Ovary (tissue), 7 donors: ENCODE measurements at regions not wholly inside any gene's neighbourhood (a gene's known extent, or its start where the extent isn't known, plus 50 kb on each side); places are given as distances from the start of the nearest gene placed in this dataset.

Source experiments
- DNase-seq, 5 donors: peaks; one replicate each; pipeline ENCODE4 v3.0.0-alpha.2; 2019 to 2020
- H3K27ac ChIP-seq, 2 donors: fragments of 200-600 bp; one replicate each; pipeline versions ENCODE4 v1.5.1 to v1.8.0; 2019 to 2022
- H3K27me3 ChIP-seq: fragments of 200-600 bp; one replicate; pipeline ENCODE4 v1.8.0; 2022
- H3K36me3 ChIP-seq: fragments of 200-600 bp; sonication (generic); one replicate; pipeline ENCODE4 v1.5.1; 2019
- H3K4me1 ChIP-seq: one replicate; pipeline ENCODE4 v1.8.1; 2013; ENCODE audit warnings: mild to moderate bottlenecking, moderate library complexity; ENCODE audit not compliant: insufficient read depth
- H3K4me3 ChIP-seq: fragments of 200-600 bp; sonication (generic); one replicate; pipeline ENCODE4 v1.5.1; 2017
- H3K9me3 ChIP-seq, 2 donors: fragments of 200-600 bp in 1 of 2; sonication (generic) in 1 of 2; one replicate each; pipeline versions ENCODE4 v1.5.1 to v1.8.1; 2013 to 2019; ENCODE audit warnings: mild to moderate bottlenecking in 1 of 2, moderate library complexity in 1 of 2
- EP300 ChIP-seq: sonication (generic); formaldehyde crosslinking; IDR thresholded peaks from one replicate; pipeline ENCODE4 v1.6.1; 2017; ENCODE audit warnings: antibody characterized with exemption
- POLR2A ChIP-seq: fragments of 450-650 bp; IDR thresholded peaks from one replicate; pipeline ENCODE4 v1.6.1; 2017; ENCODE audit warnings: antibody characterized with exemption, mild to moderate bottlenecking, moderate library complexity
- WGBS, 3 donors: extraction: QIAGEN DNeasy Blood & Tissue Kit in 1 of 3; methylation state at CpG; one replicate each; pipeline versions ENCODE4 v1.1.5 to v1.1.7; 2013 to 2017; 5-methylcytosine and 5-hydroxymethylcytosine counted together
- intact Hi-C, 4 donors: fragments of 100-400 bp; cut with DNase I; formaldehyde crosslinking; loops; one replicate each; pipeline versions ENCODE4 v1.11.0 to v1.15.1; 2022 to 2023
- TF ChIP-seq, protein P1 (sequence below), 3 donors: fragments of 450-650 bp in 2 of 3; fragments of 200-600 bp in 1 of 3; IDR thresholded peaks; one replicate each; pipeline versions ENCODE4 v1.5.1 to v1.8.0; 2016 to 2022; ENCODE audit warnings: antibody characterized with exemption in 3 of 3, mild to moderate bottlenecking in 1 of 3
- donor health status: DM: no; HTN: no; CAD: no; lungs with moderate emphysema.
- donor health status: DM: no; HTN: no; CAD: no.
- donor health status: Bipolar disorder and iron deficiency.
- donor health status: DM: no; HTN: no; CAD: no.
- donor health status: DM: yes; HTN: yes; CAD: no.

DNA sequence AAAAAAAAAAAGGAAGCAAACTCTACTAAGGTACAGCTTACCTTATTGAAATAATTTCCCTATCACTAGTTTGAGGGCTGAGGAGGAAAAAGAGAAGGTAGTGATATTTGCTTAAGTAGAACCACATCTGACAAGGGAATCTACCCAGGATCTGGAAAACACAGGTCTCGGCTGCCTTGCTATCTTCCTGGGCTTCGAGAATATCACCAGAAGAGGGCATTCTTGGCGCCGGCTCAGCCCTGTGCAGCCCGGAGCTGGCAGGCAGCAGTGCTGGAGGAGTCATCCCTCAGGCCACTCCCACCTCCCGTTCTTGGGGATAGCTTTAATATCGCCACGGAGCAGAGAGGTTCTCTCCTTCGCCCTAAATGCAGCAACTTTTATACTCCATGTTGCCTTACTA, 1181.2 kb downstream of the VRK1 start:
- peaks cover 3% of the 10 kb centered on the region for H3K4me1 ChIP-seq
- DNase-seq = peak; percentile 69 to 86 (median 75)
- no peaks in the 10 kb centered on the region for H3K27me3 ChIP-seq
- H3K9me3 ChIP-seq = no peaks in the 10 kb centered on the region
- intact Hi-C loops = no loop called here
- H3K36me3 ChIP-seq = no peaks in the 10 kb centered on the region
- peak overlapping the region; percentile 48 for H3K4me3 ChIP-seq
- H3K27ac ChIP-seq = no peak overlapping the region
- no peak for TF ChIP-seq EP300
- WGBS, 3 donors = 0 to 2% (median 1%) methylated on average over 9 of the region's 9 CpGs

DNA sequence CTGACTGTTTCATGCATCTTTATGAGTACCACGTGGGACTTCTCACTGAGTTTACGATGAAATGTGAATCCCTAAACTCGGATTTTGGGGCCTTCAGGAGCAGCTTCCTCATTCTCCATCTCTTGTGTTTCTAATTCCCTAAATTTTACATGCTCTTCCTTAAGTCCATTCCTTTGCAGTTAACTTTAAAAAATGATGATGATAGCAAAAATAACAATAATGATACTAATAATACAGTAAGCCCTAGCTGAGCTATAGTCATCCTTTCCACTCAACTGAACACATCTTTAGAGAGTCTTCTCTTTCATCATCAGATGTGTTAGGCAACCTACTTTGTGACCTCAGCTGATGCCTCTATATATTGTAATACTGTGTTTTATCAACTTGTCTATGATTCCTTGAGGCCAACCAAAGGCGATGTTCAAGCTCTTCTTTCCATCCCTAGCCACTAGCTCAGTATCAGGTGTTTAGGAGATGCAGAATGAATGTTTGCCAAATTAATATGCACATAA, 1196.4 kb downstream of the VRK1 start:
- no peak for DNase-seq
- H3K36me3 ChIP-seq = no peaks in the 10 kb centered on the region
- intact Hi-C loops = no loop called here
- 72 to 76% (median 73%) methylated on average over 4 of the region's 4 CpGs for WGBS, 3 donors
- no peak overlapping the region for H3K27ac ChIP-seq
- H3K4me3 ChIP-seq = no peak overlapping the region
- TF ChIP-seq EP300 = no peak
- TF ChIP-seq, protein P1, sequence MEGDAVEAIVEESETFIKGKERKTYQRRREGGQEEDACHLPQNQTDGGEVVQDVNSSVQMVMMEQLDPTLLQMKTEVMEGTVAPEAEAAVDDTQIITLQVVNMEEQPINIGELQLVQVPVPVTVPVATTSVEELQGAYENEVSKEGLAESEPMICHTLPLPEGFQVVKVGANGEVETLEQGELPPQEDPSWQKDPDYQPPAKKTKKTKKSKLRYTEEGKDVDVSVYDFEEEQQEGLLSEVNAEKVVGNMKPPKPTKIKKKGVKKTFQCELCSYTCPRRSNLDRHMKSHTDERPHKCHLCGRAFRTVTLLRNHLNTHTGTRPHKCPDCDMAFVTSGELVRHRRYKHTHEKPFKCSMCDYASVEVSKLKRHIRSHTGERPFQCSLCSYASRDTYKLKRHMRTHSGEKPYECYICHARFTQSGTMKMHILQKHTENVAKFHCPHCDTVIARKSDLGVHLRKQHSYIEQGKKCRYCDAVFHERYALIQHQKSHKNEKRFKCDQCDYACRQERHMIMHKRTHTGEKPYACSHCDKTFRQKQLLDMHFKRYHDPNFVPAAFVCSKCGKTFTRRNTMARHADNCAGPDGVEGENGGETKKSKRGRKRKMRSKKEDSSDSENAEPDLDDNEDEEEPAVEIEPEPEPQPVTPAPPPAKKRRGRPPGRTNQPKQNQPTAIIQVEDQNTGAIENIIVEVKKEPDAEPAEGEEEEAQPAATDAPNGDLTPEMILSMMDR (IDR thresholded peaks at IDR 0.05) = no peak
- no peak for TF ChIP-seq POLR2A
- H3K9me3 ChIP-seq = no peaks in the 10 kb centered on the region
- no peaks in the 10 kb centered on the region for H3K27me3 ChIP-seq
- H3K4me1 ChIP-seq = no peaks in the 10 kb centered on the region

DNA sequence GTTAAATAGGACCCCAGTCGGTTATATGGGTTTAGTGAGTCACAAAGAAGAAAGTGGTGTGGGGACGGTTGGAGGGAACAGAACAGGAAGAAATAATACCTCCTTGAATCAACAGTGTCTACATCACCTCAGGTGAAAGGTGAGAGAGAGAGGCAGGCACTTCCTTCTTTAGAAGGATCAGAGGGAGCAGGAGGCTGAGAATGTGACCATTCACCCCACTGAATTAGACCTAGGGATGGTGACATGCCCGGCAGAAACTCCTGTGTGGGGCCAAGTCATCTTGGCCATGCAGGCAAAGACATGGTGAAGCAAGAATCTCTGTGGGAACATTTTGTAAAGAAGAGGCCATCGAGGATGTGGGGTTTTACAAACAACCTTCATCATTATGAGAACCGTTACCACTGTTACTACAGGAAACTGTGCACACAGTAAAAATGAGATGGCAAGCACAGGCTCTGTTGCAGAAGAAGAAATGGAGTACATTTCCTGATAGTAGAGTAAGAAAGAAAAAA, 1196.9 kb downstream of the VRK1 start:
- intact Hi-C loops = no loop called here

DNA sequence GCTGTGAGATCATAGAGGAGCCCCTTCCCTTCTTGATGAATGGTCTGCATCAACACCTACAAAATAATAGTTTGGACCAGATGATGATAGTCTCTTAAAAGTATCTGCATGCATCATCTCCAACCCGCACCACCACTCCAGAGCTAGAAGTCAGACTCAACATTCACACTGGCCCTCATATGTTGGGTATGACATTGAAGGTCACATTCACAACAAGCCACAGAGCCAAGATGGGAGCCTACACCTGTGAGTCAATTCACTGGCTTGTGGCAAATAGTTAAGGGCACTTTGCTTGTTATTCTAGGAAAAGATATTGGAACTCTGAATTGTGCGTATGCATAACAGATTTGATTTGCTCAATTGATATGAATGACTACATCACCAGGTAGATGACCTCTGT, 1197.9 kb downstream of the VRK1 start:
- no peaks in the 10 kb centered on the region for H3K9me3 ChIP-seq
- DNase-seq = no peak
- TF ChIP-seq POLR2A (no peak), EP300 (no peak)
- intact Hi-C loops = no loop called here
- no peaks in the 10 kb centered on the region for H3K36me3 ChIP-seq
- H3K27me3 ChIP-seq = no peaks in the 10 kb centered on the region
- H3K4me3 ChIP-seq = no peak overlapping the region
- H3K4me1 ChIP-seq = no peaks in the 10 kb centered on the region
- WGBS, 3 donors = 87 to 92% (median 89%) methylated on average over 2 of the region's 2 CpGs
- no peak overlapping the region for H3K27ac ChIP-seq

More for the DNA sequence above, 1196.9 kb downstream of the VRK1 start:
- no peak overlapping the region for H3K27ac ChIP-seq
- DNase-seq = no peak
- TF ChIP-seq, protein P1 (IDR thresholded peaks at IDR 0.05) = no peak
- TF ChIP-seq EP300 = no peak
- no peak for TF ChIP-seq POLR2A
- no peaks in the 10 kb centered on the region for H3K27me3 ChIP-seq
- WGBS, 3 donors = 72 to 77% (median 73%) methylated on average over 5 of the region's 5 CpGs
- no peaks in the 10 kb centered on the region for H3K4me1 ChIP-seq
- no peaks in the 10 kb centered on the region for H3K36me3 ChIP-seq
- H3K4me3 ChIP-seq = no peak overlapping the region
- no peaks in the 10 kb centered on the region for H3K9me3 ChIP-seq

DNA sequence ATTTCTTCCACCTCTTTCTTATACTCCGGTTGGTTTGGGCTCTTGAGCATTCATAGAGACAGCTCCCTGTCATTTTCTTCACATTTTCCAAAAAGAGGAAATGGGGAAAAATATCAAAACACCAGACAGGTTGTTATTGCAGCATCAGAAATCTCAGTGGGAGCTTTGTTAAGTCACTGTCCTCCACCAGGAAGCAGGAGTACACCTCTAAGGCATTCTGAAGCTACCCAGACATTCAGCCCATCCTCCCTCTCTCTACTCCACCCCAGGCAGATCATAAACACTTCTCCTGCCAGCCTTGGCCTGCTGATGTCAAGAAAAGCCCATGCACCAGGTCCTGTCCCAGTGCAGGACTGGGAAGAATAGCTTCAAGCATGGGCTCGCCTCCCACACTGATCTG, 1198.3 kb downstream of the VRK1 start:
- intact Hi-C loops = no loop called here
- 81 to 94% (median 81%) methylated on average over 2 of the region's 2 CpGs for WGBS, 3 donors
- Histone ChIP-seq H3K36me3 (no peaks in the 10 kb centered on the region), H3K4me1 (no peaks in the 10 kb centered on the region), H3K27me3 (no peaks in the 10 kb centered on the region), H3K27ac (no peak overlapping the region), H3K9me3 (no peaks in the 10 kb centered on the region), H3K4me3 (no peak overlapping the region)
- no peak for TF ChIP-seq POLR2A
- no peak for TF ChIP-seq EP300
- TF ChIP-seq, protein P1 (IDR thresholded peaks at IDR 0.05) = no peak
- DNase-seq = no peak
